ENCODE measurements at regions not wholly inside any gene's neighbourhood (a gene's known extent, or its start where the extent isn't known, plus 50 kb on each side); places are given as distances from the start of the nearest gene placed in this dataset.

DNA sequence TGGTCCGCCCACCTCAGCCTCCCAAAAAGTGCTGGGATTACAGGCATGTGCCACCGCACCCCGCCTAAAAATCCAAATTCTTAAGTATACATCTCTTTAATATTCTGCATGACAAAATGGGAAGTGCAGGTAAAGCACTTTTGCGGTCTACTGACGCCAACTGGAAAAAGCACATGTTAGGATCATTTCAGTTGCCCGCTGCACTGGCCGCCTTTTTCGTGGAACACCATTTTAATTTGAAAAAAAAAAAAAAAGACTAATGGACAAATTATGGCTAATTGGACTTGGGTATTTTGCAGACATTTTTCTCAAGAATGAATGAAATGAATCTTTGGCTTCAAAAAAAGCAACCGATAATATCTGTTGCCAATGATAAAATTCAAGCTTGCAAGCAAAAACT lies 129.3 kb upstream of the GPC1 start:
- H3K4me1 ChIP-seq = no peaks in the 10 kb centered on the region
- DNase-seq (peak in 1 of 6 donors; percentile 3), FAIRE-seq (no peak), ATAC-seq (no peak)
- intact Hi-C loops (cut with DNase I) = no loop called here
- H3K27ac ChIP-seq = no peak overlapping the region
- WGBS, 2 donors = 92 to 95% methylated on average over 9 of the region's 9 CpGs
- H3K4me3 ChIP-seq = no peak overlapping the region
- H3K36me3 ChIP-seq = no peaks in the 10 kb centered on the region
- no peaks in the 10 kb centered on the region for H3K9me3 ChIP-seq
- H3K27me3 ChIP-seq = no peaks in the 10 kb centered on the region
- TF ChIP-seq, protein P1, sequence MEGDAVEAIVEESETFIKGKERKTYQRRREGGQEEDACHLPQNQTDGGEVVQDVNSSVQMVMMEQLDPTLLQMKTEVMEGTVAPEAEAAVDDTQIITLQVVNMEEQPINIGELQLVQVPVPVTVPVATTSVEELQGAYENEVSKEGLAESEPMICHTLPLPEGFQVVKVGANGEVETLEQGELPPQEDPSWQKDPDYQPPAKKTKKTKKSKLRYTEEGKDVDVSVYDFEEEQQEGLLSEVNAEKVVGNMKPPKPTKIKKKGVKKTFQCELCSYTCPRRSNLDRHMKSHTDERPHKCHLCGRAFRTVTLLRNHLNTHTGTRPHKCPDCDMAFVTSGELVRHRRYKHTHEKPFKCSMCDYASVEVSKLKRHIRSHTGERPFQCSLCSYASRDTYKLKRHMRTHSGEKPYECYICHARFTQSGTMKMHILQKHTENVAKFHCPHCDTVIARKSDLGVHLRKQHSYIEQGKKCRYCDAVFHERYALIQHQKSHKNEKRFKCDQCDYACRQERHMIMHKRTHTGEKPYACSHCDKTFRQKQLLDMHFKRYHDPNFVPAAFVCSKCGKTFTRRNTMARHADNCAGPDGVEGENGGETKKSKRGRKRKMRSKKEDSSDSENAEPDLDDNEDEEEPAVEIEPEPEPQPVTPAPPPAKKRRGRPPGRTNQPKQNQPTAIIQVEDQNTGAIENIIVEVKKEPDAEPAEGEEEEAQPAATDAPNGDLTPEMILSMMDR (IDR thresholded peaks at IDR 0.05) = no peak

DNA sequence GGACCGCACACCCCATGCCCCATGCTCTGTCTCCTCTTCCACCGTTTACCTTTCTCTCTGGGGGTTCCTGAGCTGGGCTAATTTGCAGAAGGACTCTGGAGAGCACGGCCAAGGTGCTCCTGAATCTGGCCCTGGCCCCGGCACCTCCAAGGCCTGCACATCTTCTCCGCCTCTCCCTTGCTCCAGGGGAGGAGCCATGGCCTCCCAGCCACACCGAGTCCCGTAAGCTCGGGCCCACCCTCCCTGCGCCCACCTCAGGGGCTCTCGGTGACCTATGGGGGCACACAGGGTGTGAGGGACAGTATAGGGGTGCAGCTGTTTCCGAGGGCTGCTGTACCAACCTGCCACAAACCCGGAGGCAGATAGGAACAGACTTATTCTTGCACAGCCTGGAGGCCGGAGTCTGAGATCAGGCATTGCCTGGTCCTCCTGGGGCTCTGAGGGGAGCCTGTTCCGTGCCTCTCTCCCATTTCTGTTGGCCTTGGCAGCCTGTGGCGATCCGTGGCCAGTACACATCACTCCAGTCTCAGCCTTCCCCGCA lies 127.3 kb upstream of the GPC1 start:
- Histone ChIP-seq H3K4me3 (no peak overlapping the region), H3K36me3 (no peaks in the 10 kb centered on the region), H3K27me3 (no peaks in the 10 kb centered on the region), H3K27ac (no peak overlapping the region), H3K4me1 (no peaks in the 10 kb centered on the region), H3K9me3 (no peaks in the 10 kb centered on the region)
- WGBS, 2 donors = 85 to 93% methylated on average over 17 of the region's 17 CpGs
- FAIRE-seq (no peak), ATAC-seq (no peak), DNase-seq (peak in 1 of 6 donors; percentile 10)
- intact Hi-C loops (cut with DNase I) = no loop called here
- TF ChIP-seq, protein P1 (IDR thresholded peaks at IDR 0.05) = no peak

DNA sequence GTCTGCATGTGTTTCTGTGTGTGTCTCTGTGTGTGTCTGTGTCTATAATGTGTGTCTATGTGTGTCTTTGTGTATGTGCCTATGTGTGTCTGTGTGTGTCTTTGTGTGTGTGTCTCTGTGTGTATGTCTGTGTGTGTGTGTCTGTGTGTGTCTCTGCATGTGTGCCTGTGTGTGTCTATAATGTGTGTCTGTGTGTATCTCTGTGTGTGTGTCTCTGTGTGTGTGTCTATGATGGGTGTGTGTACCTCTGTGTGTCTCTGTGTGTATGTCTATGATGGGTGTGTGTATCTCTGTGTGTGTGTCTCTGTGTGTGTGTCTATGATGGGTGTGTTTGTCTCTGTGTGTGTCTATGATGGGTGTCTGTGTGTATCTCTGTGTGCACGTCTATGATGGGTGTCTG lies 126.2 kb upstream of the GPC1 start:
- FAIRE-seq (no peak), DNase-seq (no peak), ATAC-seq (no peak)
- no peaks in the 10 kb centered on the region for H3K27me3 ChIP-seq
- intact Hi-C loops (cut with DNase I) = no loop called here
- TF ChIP-seq, protein P1 (IDR thresholded peaks at IDR 0.05) = no peak
- no peaks in the 10 kb centered on the region for H3K4me1 ChIP-seq
- H3K36me3 ChIP-seq = no peaks in the 10 kb centered on the region
- H3K4me3 ChIP-seq = no peak overlapping the region
- WGBS, 2 donors = 65 to 76% methylated on average over 1 of the region's 1 CpG
- H3K9me3 ChIP-seq = no peaks in the 10 kb centered on the region
- H3K27ac ChIP-seq = no peak overlapping the region

DNA sequence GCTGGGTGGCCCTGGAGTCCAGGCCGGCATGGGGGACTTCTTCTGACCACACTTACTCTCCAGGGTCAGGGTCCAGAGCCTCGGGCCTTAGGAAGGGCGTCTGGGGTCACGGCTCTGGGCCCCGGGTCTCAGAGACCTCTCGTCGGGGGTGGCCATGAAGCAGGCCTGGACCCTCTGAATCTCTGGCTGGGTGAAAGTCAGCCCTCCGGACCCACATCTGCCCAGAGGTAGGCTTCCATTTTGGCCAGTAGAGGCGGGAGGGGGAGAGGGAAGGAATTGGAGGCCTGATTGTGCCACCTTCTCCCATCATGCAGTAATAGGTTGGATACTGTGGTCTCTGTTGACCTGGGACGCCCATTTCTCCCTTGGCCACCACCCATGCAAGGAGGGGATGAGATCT lies 125.3 kb upstream of the GPC1 start:
- TF ChIP-seq, protein P1 (IDR thresholded peaks at IDR 0.05) = no peak
- Histone ChIP-seq H3K4me1 (no peaks in the 10 kb centered on the region), H3K27me3 (no peaks in the 10 kb centered on the region), H3K36me3 (no peaks in the 10 kb centered on the region), H3K4me3 (no peak overlapping the region), H3K27ac (no peak overlapping the region), H3K9me3 (no peaks in the 10 kb centered on the region)
- DNase-seq (no peak), ATAC-seq (no peak), FAIRE-seq (no peak)
- intact Hi-C loops (cut with DNase I) = no loop called here
- WGBS, 2 donors = 87 to 89% methylated on average over 10 of the region's 10 CpGs

DNA sequence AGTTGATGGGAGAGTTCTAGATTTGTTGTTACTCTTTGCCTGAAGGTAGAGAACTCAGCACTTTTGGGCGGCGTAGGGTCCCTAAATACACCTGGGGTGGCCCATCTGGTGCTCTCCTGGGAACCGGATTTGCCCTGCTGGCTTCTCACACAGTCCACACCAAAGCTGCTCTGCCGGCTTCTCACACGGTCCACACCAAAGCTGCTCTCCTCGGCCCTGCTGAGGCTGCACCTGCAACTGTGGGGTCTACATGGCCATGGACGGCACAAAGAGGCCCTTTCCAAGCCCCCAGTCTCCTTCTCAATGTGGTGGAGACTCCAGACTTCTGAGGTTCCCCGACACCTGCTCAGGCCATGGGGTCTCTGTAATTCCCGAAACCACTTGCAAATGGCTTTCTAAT lies 124.8 kb upstream of the GPC1 start:
- Histone ChIP-seq H3K36me3 (no peaks in the 10 kb centered on the region), H3K9me3 (no peaks in the 10 kb centered on the region), H3K27ac (no peak overlapping the region), H3K4me3 (no peak overlapping the region), H3K4me1 (no peaks in the 10 kb centered on the region), H3K27me3 (no peaks in the 10 kb centered on the region)
- FAIRE-seq = no peak
- no peak for DNase-seq
- intact Hi-C loops (cut with DNase I) = no loop called here
- TF ChIP-seq, protein P1 (IDR thresholded peaks at IDR 0.05) = no peak
- 92 to 93% methylated on average over 9 of the region's 9 CpGs for WGBS, 2 donors
- ATAC-seq = no peak

All from pancreas (tissue), 10 donors.